NCI-H187 treated with DMSO at 0.1 percent for 48 hours (cell line): ENCODE measurements at regions not wholly inside any gene's neighbourhood (a gene's known extent, or its start where the extent isn't known, plus 50 kb on each side); places are given as distances from the start of the nearest gene placed in this dataset.

Experiments used
- DNase-seq: peaks from one replicate; lab custom pipeline; 2025; lab: John Stamatoyannopoulos, UW

- DNase-seq: no peak
Measured at GRCh38 chr11:97428247-97428790, 1038.5 kb downstream of the JRKL start.

GRCh38 chr11:97430877-97431276 is 1041.1 kb downstream of the JRKL start:
- no peak for DNase-seq

- DNase-seq: no peak
Measured at GRCh38 chr11:97432926-97433325, 1043.1 kb downstream of the JRKL start.

- no peak for DNase-seq
Measured at GRCh38 chr11:97445561-97445960, 1055.7 kb downstream of the JRKL start.

- DNase-seq: no peak
Measured at GRCh38 chr11:97451441-97451840, 1061.6 kb downstream of the JRKL start.

GRCh38 chr11:97454988-97455387 is 1065.2 kb downstream of the JRKL start:
- no peak for DNase-seq

- no peak for DNase-seq
Measured at GRCh38 chr11:97460091-97460490, 1070.3 kb downstream of the JRKL start.

GRCh38 chr11:97461044-97461880 is 1071.4 kb downstream of the JRKL start:
- no peak for DNase-seq

- DNase-seq: no peak
Measured at GRCh38 chr11:97461934-97462333, 1072.1 kb downstream of the JRKL start.

- no peak for DNase-seq
Measured at GRCh38 chr11:97463891-97464290, 1074.1 kb downstream of the JRKL start.

GRCh38 chr11:97471480-97471879 is 1081.7 kb downstream of the JRKL start:
- DNase-seq: no peak

GRCh38 chr11:97487387-97487786 is 1097.6 kb downstream of the JRKL start:
- no peak for DNase-seq

- DNase-seq: no peak
Measured at GRCh38 chr11:97498891-97499290, 1109.1 kb downstream of the JRKL start.

- no peak for DNase-seq
Measured at GRCh38 chr11:97502201-97502600, 1112.4 kb downstream of the JRKL start.

- DNase-seq: no peak
Measured at GRCh38 chr11:97506076-97506759, 1116.4 kb downstream of the JRKL start.

GRCh38 chr11:97514446-97514845 is 1124.6 kb downstream of the JRKL start:
- no peak for DNase-seq

GRCh38 chr11:97516688-97517087 is 1126.9 kb downstream of the JRKL start:
- DNase-seq: no peak

GRCh38 chr11:97525273-97525672 is 1135.5 kb downstream of the JRKL start:
- DNase-seq: no peak

- DNase-seq: no peak
Measured at GRCh38 chr11:97537407-97538150, 1147.8 kb downstream of the JRKL start.

- DNase-seq: no peak
Measured at GRCh38 chr11:97544431-97544830, 1154.6 kb downstream of the JRKL start.

- DNase-seq: no peak
Measured at GRCh38 chr11:97548280-97548679, 1158.5 kb downstream of the JRKL start.

- DNase-seq: no peak
Measured at GRCh38 chr11:97557399-97557798, 1167.6 kb downstream of the JRKL start.
